Astrocyte of the cerebellum (primary cell): ENCODE measurements at regions not wholly inside any gene's neighbourhood (a gene's known extent, or its start where the extent isn't known, plus 50 kb on each side); places are given as distances from the start of the nearest gene placed in this dataset.
"Not testable (repeated sequence)": the region's sequence is repeated elsewhere in the genome, so short reads cannot be mapped to it uniquely, and the experiment has no call there.

Experiments
- DNase-seq: peaks from one replicate; pipeline ENCODE4 v3.0.0-alpha.2; 2011; ENCODE audit warnings: low read depth
- H3K4me3 ChIP-seq: 2 replicates; pipeline ENCODE4 v1.5.1; 2011; ENCODE audit warnings: mild to moderate bottlenecking, low read depth, low read length, moderate library complexity
- CTCF ChIP-seq: IDR thresholded peaks from 2 replicates; pipeline ENCODE4 v1.5.1; 2012; ENCODE audit warnings: low read length, low read depth, moderate library complexity, mild to moderate bottlenecking; ENCODE audit errors: missing control alignments
- in situ Hi-C: cut with HindIII; loops from 2 replicates; pipeline ENCODE4 v1.10.0; 2017; ENCODE audit warnings: low sequenced_read_pairs

GRCh38 chr7:32661929-32662328 is 166.6 kb downstream of the AVL9 start:
- in situ Hi-C loops: no loop called here
- no peak overlapping the region for H3K4me3 ChIP-seq
- no peak for DNase-seq
- no peak for TF ChIP-seq CTCF

- in situ Hi-C loops: no loop called here
- TF ChIP-seq CTCF: no peak
- DNase-seq: no peak
- H3K4me3 ChIP-seq: no peak overlapping the region
These were observed 166.2 kb downstream of the AVL9 start for GRCh38 chr7:32661501-32661900.

DNA sequence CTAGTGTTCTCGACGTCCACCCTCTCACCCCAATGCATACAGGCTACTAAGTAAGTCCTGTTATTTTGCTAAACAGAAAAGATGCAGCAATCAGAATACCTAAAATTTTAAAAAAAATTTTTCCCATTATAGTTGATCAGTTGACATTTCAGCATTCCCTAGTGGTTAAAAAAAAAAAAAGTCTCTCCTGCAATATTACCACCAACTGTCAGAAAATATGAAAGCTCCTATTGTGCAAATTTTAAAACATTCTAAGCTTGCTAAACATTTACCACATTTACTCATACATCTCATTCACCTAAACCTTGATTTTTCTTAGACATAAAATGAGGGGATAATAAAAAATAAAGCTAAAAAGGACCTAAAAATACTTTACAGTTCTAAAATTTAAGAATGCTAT is 165.6 kb downstream of the AVL9 start:
- no peak overlapping the region for H3K4me3 ChIP-seq
- in situ Hi-C loops: no loop called here
- no peak for TF ChIP-seq CTCF
- DNase-seq: no peak

DNA sequence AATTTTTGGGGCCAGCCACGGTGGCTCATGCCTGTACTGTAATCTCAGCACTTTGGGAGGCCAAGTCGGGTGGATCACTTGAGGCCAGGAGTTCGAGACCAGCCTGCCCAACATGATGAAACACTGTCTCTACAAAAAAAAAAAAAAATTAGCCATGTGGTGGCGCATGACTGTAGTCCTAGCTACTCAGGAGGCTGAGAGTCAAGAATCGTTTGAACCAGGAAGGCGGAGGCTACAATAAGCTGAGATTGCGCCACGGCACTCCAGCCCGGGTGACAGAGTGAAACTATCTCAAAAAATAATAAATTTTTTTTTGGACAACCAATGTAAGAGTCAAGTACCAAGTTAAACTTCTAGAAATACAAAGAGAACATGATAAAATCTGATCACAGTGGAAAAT is 164.6 kb downstream of the AVL9 start:
- DNase-seq: no peak
- no peak for TF ChIP-seq CTCF
- in situ Hi-C loops: no loop called here

GRCh38 chr7:32658467-32658869 is 163.2 kb downstream of the AVL9 start:
- no peak for DNase-seq
- TF ChIP-seq CTCF: no peak
- in situ Hi-C loops: no loop called here
- no peak overlapping the region for H3K4me3 ChIP-seq

More for the DNA sequence above, 164.6 kb downstream of the AVL9 start:
- no peak overlapping the region for H3K4me3 ChIP-seq

DNA sequence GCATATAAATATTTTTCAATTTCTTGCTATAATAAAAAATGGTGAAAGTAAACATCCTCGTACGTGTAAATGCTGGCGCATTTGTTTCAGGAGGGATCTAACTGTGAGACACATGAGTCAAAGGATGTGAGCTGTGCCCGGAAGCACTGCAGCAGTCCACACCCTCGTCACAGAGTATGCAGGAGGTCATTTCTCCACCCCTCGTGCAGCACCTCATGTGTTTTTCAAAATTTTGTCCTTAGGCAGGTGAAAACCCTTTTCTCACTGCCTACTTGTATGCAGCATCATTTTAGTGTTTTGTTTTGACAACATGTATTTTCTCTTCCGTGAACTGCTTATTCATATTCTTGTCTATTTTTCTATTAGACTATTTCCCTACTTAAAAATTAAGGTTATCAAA is 162.7 kb downstream of the AVL9 start:
- H3K4me3 ChIP-seq: no peak overlapping the region
- TF ChIP-seq CTCF: no peak
- in situ Hi-C loops: no loop called here
- no peak for DNase-seq

DNA sequence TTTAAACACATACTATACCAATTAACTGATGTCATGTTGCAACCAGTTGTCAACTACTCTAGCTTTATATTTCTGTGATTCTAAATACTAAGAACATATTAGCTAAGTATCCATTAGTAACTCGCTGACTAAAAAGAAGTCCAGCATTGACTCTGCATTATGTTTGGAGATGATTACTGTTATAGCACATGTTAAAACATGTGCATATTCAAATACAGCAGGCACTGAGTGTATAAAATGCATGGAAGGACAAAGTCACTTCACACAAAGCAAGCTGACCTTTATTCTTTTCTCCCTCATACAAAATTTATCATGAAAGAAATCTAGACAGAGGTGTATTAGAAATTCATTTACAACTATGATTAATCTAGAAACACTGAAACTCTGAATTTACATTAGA is 159.3 kb downstream of the AVL9 start:
- in situ Hi-C loops, H3K4me3 ChIP-seq, DNase-seq: not testable (repeated sequence)

GRCh38 chr7:32650356-32650755 is 155.1 kb downstream of the AVL9 start:
- in situ Hi-C loops, DNase-seq: not testable (repeated sequence)

More at GRCh38 chr7:32650356-32650755, 155.1 kb downstream of the AVL9 start:
- H3K4me3 ChIP-seq: not testable (repeated sequence)
